IgD-negative memory B cell (primary cell): ENCODE measurements at regions not wholly inside any gene's neighbourhood (a gene's known extent, or its start where the extent isn't known, plus 50 kb on each side); places are given as distances from the start of the nearest gene placed in this dataset.

Source experiments
- H3K27ac Mint-ChIP-seq, 3 donors: one replicate each; pipeline ENCODE4 v1.8.0; 2020 to 2022; ENCODE audit warnings: mild to moderate bottlenecking in 3 of 3, mixed read lengths in 3 of 3, moderate library complexity in 1 of 3
- H3K27me3 Mint-ChIP-seq: one replicate; pipeline ENCODE4 v1.8.0; 2021; ENCODE audit warnings: mixed read lengths
- H3K36me3 Mint-ChIP-seq: one replicate; pipeline ENCODE4 v1.8.0; 2020; ENCODE audit warnings: mild to moderate bottlenecking, mixed read lengths
- H3K4me1 Mint-ChIP-seq, 3 donors: one replicate each; pipeline ENCODE4 v1.8.0; 2020 to 2022; ENCODE audit warnings: mixed read lengths in 3 of 3, mild to moderate bottlenecking in 1 of 3
- H3K4me3 Mint-ChIP-seq, 4 donors: one replicate each; pipeline ENCODE4 v1.8.0; 2020 to 2022; ENCODE audit warnings: mild to moderate bottlenecking in 4 of 4, mixed read lengths in 4 of 4, moderate library complexity in 3 of 4
- H3K9me3 Mint-ChIP-seq, 3 donors: one replicate each; pipeline ENCODE4 v1.8.0; 2020 to 2021; ENCODE audit warnings: mixed read lengths in 3 of 3, mild to moderate bottlenecking in 1 of 3

- peaks cover 2% of the 10 kb centered on the region for H3K27me3 Mint-ChIP-seq
- peaks cover 18 to 28% (median 27%) of the 10 kb centered on the region in 3 donors for H3K4me1 Mint-ChIP-seq
- no peak overlapping the region for H3K27ac Mint-ChIP-seq
- H3K36me3 Mint-ChIP-seq, result peaks cover 2% of the 10 kb centered on the region
- peaks cover 0 to 4% (median 4%) of the 10 kb centered on the region in 3 donors for H3K9me3 Mint-ChIP-seq
- H3K4me3 Mint-ChIP-seq, result no peak overlapping the region
Measured at GRCh38 chr10:123538401-123539320, 127.5 kb upstream of the GPR26 start.

GRCh38 chr10:123544986-123545385, 121.2 kb upstream of the GPR26 start:
- H3K36me3 Mint-ChIP-seq, result peaks cover 4% of the 10 kb centered on the region
- H3K4me1 Mint-ChIP-seq, result peaks cover 0 to 2% (median 0%) of the 10 kb centered on the region in 3 donors
- H3K4me3 Mint-ChIP-seq, result no peak overlapping the region
- H3K27ac Mint-ChIP-seq, result no peak overlapping the region
- peaks cover 2% of the 10 kb centered on the region for H3K27me3 Mint-ChIP-seq
- H3K9me3 Mint-ChIP-seq, result peaks cover 3 to 16% (median 15%) of the 10 kb centered on the region in 3 donors

- H3K9me3 Mint-ChIP-seq, result peaks cover 3 to 12% (median 10%) of the 10 kb centered on the region in 3 donors
- H3K36me3 Mint-ChIP-seq, result peaks cover 4% of the 10 kb centered on the region
- H3K27ac Mint-ChIP-seq, result no peak overlapping the region
- H3K4me1 Mint-ChIP-seq, result no peaks in the 10 kb centered on the region
- H3K4me3 Mint-ChIP-seq, result no peak overlapping the region
- no peaks in the 10 kb centered on the region for H3K27me3 Mint-ChIP-seq
Measured at GRCh38 chr10:123548770-123549169, 117.4 kb upstream of the GPR26 start.

GRCh38 chr10:123549761-123550454, 116.2 kb upstream of the GPR26 start:
- Mint-ChIP-seq H3K27ac (no peak overlapping the region), H3K4me1 (no peaks in the 10 kb centered on the region), H3K27me3 (no peaks in the 10 kb centered on the region), H3K36me3 (peaks cover 2% of the 10 kb centered on the region), H3K9me3 (peaks cover 2 to 8% (median 6%) of the 10 kb centered on the region in 3 donors), H3K4me3 (no peak overlapping the region)

GRCh38 chr10:123550675-123551096, 115.5 kb upstream of the GPR26 start:
- Mint-ChIP-seq H3K27me3 (peaks cover under 1% of the 10 kb centered on the region), H3K27ac (no peak overlapping the region), H3K4me1 (no peaks in the 10 kb centered on the region), H3K36me3 (peaks cover 2% of the 10 kb centered on the region), H3K9me3 (peaks cover 0 to 4% (median 2%) of the 10 kb centered on the region in 3 donors), H3K4me3 (no peak overlapping the region)

- no peak overlapping the region for H3K27ac Mint-ChIP-seq
- H3K4me3 Mint-ChIP-seq, result no peak overlapping the region
- H3K27me3 Mint-ChIP-seq, result peaks cover 2% of the 10 kb centered on the region
- H3K4me1 Mint-ChIP-seq, result no peaks in the 10 kb centered on the region
- H3K9me3 Mint-ChIP-seq, result peaks cover 0 to 4% (median 0%) of the 10 kb centered on the region in 3 donors
- H3K36me3 Mint-ChIP-seq, result peaks cover 2% of the 10 kb centered on the region
Measured at GRCh38 chr10:123551259-123551658, 114.9 kb upstream of the GPR26 start.

- H3K4me3 Mint-ChIP-seq, result no peak overlapping the region
- H3K27ac Mint-ChIP-seq, result no peak overlapping the region
- H3K27me3 Mint-ChIP-seq, result peaks cover 2% of the 10 kb centered on the region
- H3K9me3 Mint-ChIP-seq, result no peaks in the 10 kb centered on the region
- no peaks in the 10 kb centered on the region for H3K4me1 Mint-ChIP-seq
- peaks cover 2% of the 10 kb centered on the region for H3K36me3 Mint-ChIP-seq
Measured at GRCh38 chr10:123552760-123553554, 113.2 kb upstream of the GPR26 start.

- Mint-ChIP-seq H3K4me3 (no peak overlapping the region), H3K36me3 (peaks cover 2% of the 10 kb centered on the region), H3K4me1 (no peaks in the 10 kb centered on the region), H3K27me3 (peaks cover 2% of the 10 kb centered on the region), H3K9me3 (no peaks in the 10 kb centered on the region), H3K27ac (no peak overlapping the region)
Measured at GRCh38 chr10:123553810-123554430, 112.2 kb upstream of the GPR26 start.

- H3K4me1 Mint-ChIP-seq, result peaks cover 0 to 2% (median 0%) of the 10 kb centered on the region in 3 donors
- H3K4me3 Mint-ChIP-seq, result no peak overlapping the region
- H3K27ac Mint-ChIP-seq, result no peak overlapping the region
- peaks cover 2% of the 10 kb centered on the region for H3K36me3 Mint-ChIP-seq
- peaks cover 5% of the 10 kb centered on the region for H3K27me3 Mint-ChIP-seq
- no peaks in the 10 kb centered on the region for H3K9me3 Mint-ChIP-seq
Measured at GRCh38 chr10:123554656-123555055, 111.5 kb upstream of the GPR26 start.

GRCh38 chr10:123555616-123556015, 110.5 kb upstream of the GPR26 start:
- Mint-ChIP-seq H3K4me1 (peaks cover 0 to 2% (median 0%) of the 10 kb centered on the region in 3 donors), H3K27ac (no peak overlapping the region), H3K27me3 (peaks cover 5% of the 10 kb centered on the region), H3K36me3 (peaks cover 2% of the 10 kb centered on the region), H3K9me3 (no peaks in the 10 kb centered on the region), H3K4me3 (no peak overlapping the region)

GRCh38 chr10:123556049-123556448, 110.1 kb upstream of the GPR26 start:
- Mint-ChIP-seq H3K36me3 (peaks cover 2% of the 10 kb centered on the region), H3K9me3 (no peaks in the 10 kb centered on the region), H3K27me3 (peaks cover 6% of the 10 kb centered on the region), H3K27ac (no peak overlapping the region), H3K4me1 (peaks cover 0 to 2% (median 0%) of the 10 kb centered on the region in 3 donors), H3K4me3 (no peak overlapping the region)

GRCh38 chr10:123556736-123557135, 109.4 kb upstream of the GPR26 start:
- peaks cover 6% of the 10 kb centered on the region for H3K27me3 Mint-ChIP-seq
- no peak overlapping the region for H3K4me3 Mint-ChIP-seq
- no peaks in the 10 kb centered on the region for H3K36me3 Mint-ChIP-seq
- H3K27ac Mint-ChIP-seq, result no peak overlapping the region
- H3K9me3 Mint-ChIP-seq, result no peaks in the 10 kb centered on the region
- H3K4me1 Mint-ChIP-seq, result peaks cover 0 to 2% (median 0%) of the 10 kb centered on the region in 3 donors

- no peaks in the 10 kb centered on the region for H3K36me3 Mint-ChIP-seq
- H3K4me1 Mint-ChIP-seq, result peaks cover 0 to 2% (median 0%) of the 10 kb centered on the region in 3 donors
- H3K27ac Mint-ChIP-seq, result no peak overlapping the region
- peaks cover 6% of the 10 kb centered on the region for H3K27me3 Mint-ChIP-seq
- no peaks in the 10 kb centered on the region for H3K9me3 Mint-ChIP-seq
- no peak overlapping the region for H3K4me3 Mint-ChIP-seq
Measured at GRCh38 chr10:123557366-123558108, 108.6 kb upstream of the GPR26 start.

GRCh38 chr10:123558651-123559050, 107.5 kb upstream of the GPR26 start:
- no peak overlapping the region for H3K4me3 Mint-ChIP-seq
- H3K9me3 Mint-ChIP-seq, result no peaks in the 10 kb centered on the region
- H3K4me1 Mint-ChIP-seq, result peaks cover 0 to 2% (median 0%) of the 10 kb centered on the region in 3 donors
- no peak overlapping the region for H3K27ac Mint-ChIP-seq
- H3K36me3 Mint-ChIP-seq, result no peaks in the 10 kb centered on the region
- H3K27me3 Mint-ChIP-seq, result peaks cover 6% of the 10 kb centered on the region
